KMS-11 (cell line): ENCODE measurements at regions not wholly inside any gene's neighbourhood (a gene's known extent, or its start where the extent isn't known, plus 50 kb on each side); places are given as distances from the start of the nearest gene placed in this dataset.

Source experiments
- H2AFZ ChIP-seq: fragments of 200-600 bp; sonication (generic); 2 replicates; pipeline ENCODE4 v1.6.1; 2016; ENCODE audit warnings: antibody characterized with exemption, mixed run types, low read depth
- H3K27ac ChIP-seq: fragments of 200-600 bp; sonication (generic); 2 replicates; pipeline ENCODE4 v1.6.1; 2016; ENCODE audit warnings: mild to moderate bottlenecking, mixed run types
- H3K27me3 ChIP-seq: fragments of 200-600 bp; sonication (generic); 2 replicates; pipeline ENCODE4 v1.6.1; 2017; ENCODE audit warnings: mild to moderate bottlenecking, low read depth, mixed run types, moderate library complexity; ENCODE audit not compliant: insufficient read depth
- H3K36me3 ChIP-seq: fragments of 200-600 bp; sonication (generic); 2 replicates; pipeline ENCODE4 v1.6.1; 2017; ENCODE audit warnings: mild to moderate bottlenecking, mixed run types; ENCODE audit not compliant: insufficient read depth
- H3K4me1 ChIP-seq: fragments of 200-600 bp; sonication (generic); 2 replicates; pipeline ENCODE4 v1.6.1; 2016; ENCODE audit warnings: mild to moderate bottlenecking, low read depth, mixed run types; ENCODE audit not compliant: poor library complexity, severe bottlenecking
- H3K4me2 ChIP-seq: fragments of 200-600 bp; sonication (generic); 2 replicates; pipeline ENCODE4 v1.7.0; 2016; ENCODE audit warnings: mild to moderate bottlenecking, mixed run types
- H3K4me3 ChIP-seq: fragments of 200-600 bp; sonication (generic); IDR thresholded peaks from 2 replicates; pipeline ENCODE4 v1.6.1; 2017; ENCODE audit warnings: low read depth, low read length, mixed read lengths; ENCODE audit not compliant: insufficient read depth
- H3K79me2 ChIP-seq: fragments of 200-600 bp; sonication (generic); 2 replicates; pipeline ENCODE4 v1.6.1; 2016; ENCODE audit warnings: low read depth, mixed run types; ENCODE audit not compliant: insufficient read depth
- H3K9ac ChIP-seq: fragments of 200-600 bp; sonication (generic); 2 replicates; pipeline ENCODE4 v1.6.1; 2016; ENCODE audit warnings: mild to moderate bottlenecking, mixed run types
- H4K20me1 ChIP-seq: fragments of 200-600 bp; sonication (generic); 2 replicates; pipeline ENCODE4 v1.6.1; 2016; ENCODE audit warnings: mild to moderate bottlenecking, mixed run types; ENCODE audit not compliant: insufficient read depth
- TF ChIP-seq, protein P1 (sequence below): fragments of 200-600 bp; sonication (generic); conservative IDR thresholded peaks from 2 replicates; pipeline ENCODE4 v1.6.1; 2017; ENCODE audit warnings: low read depth, mild to moderate bottlenecking, antibody characterized with exemption, low read length, moderate library complexity, mixed read lengths

DNA sequence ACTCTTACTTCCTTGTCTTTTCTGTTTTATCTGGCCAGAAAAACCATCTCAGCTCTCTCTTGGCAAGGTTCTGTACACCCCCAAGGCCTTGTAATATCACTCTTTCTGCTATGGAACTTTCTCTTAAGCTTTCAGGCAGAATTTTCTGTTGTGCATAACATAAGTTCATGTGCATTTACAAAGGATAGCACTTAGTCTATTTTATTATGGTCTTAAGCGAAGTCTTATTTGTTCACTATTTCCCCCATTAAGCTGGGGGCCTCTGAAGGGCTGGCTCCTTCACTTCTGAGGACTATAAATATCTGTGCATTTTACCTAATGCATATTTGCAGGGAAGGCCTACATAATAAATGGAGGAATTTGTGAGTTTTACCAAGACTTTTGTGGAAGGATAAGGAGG is 1393.4 kb downstream of the FAM181B start:
- no peak overlapping the region for H3K9ac ChIP-seq
- H3K27me3 ChIP-seq = no peaks in the 10 kb centered on the region
- H3K4me3 ChIP-seq = no peak overlapping the region
- no peaks in the 10 kb centered on the region for H4K20me1 ChIP-seq
- no peak overlapping the region for H2AFZ ChIP-seq
- TF ChIP-seq, protein P1, sequence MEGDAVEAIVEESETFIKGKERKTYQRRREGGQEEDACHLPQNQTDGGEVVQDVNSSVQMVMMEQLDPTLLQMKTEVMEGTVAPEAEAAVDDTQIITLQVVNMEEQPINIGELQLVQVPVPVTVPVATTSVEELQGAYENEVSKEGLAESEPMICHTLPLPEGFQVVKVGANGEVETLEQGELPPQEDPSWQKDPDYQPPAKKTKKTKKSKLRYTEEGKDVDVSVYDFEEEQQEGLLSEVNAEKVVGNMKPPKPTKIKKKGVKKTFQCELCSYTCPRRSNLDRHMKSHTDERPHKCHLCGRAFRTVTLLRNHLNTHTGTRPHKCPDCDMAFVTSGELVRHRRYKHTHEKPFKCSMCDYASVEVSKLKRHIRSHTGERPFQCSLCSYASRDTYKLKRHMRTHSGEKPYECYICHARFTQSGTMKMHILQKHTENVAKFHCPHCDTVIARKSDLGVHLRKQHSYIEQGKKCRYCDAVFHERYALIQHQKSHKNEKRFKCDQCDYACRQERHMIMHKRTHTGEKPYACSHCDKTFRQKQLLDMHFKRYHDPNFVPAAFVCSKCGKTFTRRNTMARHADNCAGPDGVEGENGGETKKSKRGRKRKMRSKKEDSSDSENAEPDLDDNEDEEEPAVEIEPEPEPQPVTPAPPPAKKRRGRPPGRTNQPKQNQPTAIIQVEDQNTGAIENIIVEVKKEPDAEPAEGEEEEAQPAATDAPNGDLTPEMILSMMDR = no peak
- peaks cover 3% of the 10 kb centered on the region for H3K4me1 ChIP-seq
- no peaks in the 10 kb centered on the region for H3K79me2 ChIP-seq
- H3K27ac ChIP-seq = no peak overlapping the region
- no peaks in the 10 kb centered on the region for H3K36me3 ChIP-seq
- H3K4me2 ChIP-seq = no peak overlapping the region

DNA sequence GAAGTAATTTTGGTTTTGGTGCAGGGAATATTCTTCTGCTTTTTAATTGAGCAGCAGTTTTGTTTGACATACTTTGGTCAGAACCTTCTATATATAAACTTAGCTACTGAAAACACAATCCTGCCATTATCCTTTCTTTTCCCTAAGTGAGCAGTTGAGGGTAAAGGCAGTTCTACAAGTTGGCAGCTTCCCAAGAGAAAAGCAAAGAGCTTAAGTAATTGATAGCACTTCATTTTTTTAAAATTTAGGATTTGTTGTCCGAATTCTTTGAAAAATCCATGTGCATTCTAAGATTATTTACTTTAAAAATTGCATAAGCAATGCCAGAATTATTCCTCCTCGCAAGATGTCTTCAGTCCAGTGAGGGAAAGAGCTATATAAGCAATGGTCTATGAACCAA is 1394.1 kb downstream of the FAM181B start:
- no peak overlapping the region for H2AFZ ChIP-seq
- H3K4me1 ChIP-seq = peaks cover 3% of the 10 kb centered on the region
- no peak overlapping the region for H3K4me2 ChIP-seq
- H3K4me3 ChIP-seq = no peak overlapping the region
- no peak overlapping the region for H3K27ac ChIP-seq
- H3K9ac ChIP-seq = no peak overlapping the region
- H3K79me2 ChIP-seq = no peaks in the 10 kb centered on the region
- H4K20me1 ChIP-seq = no peaks in the 10 kb centered on the region
- H3K27me3 ChIP-seq = no peaks in the 10 kb centered on the region
- TF ChIP-seq, protein P1 = no peak
- H3K36me3 ChIP-seq = no peaks in the 10 kb centered on the region

DNA sequence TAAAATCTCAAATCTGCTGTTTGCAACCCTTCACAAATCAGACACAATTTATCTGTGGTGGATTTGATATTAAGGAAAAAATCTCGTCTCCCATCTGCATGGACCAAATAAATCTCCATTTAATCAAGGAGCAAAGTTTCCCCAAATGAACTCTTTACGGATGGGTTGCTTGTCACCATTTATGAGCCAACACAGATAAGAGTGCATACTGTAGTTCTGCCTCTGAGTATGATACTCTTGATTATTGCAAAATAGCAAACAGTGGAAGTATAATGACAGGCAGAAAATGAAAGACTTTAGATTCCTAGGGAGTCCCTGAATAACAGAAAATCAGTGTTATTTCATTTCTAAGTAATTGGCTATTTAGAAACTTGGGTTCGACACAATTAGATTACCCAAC is 1395.9 kb downstream of the FAM181B start:
- H2AFZ ChIP-seq = no peak overlapping the region
- H3K9ac ChIP-seq = no peak overlapping the region
- H3K4me1 ChIP-seq = no peaks in the 10 kb centered on the region
- no peaks in the 10 kb centered on the region for H3K79me2 ChIP-seq
- no peaks in the 10 kb centered on the region for H4K20me1 ChIP-seq
- H3K4me2 ChIP-seq = no peak overlapping the region
- H3K36me3 ChIP-seq = no peaks in the 10 kb centered on the region
- H3K27me3 ChIP-seq = no peaks in the 10 kb centered on the region
- TF ChIP-seq, protein P1 = no peak
- H3K27ac ChIP-seq = no peak overlapping the region
- no peak overlapping the region for H3K4me3 ChIP-seq

DNA sequence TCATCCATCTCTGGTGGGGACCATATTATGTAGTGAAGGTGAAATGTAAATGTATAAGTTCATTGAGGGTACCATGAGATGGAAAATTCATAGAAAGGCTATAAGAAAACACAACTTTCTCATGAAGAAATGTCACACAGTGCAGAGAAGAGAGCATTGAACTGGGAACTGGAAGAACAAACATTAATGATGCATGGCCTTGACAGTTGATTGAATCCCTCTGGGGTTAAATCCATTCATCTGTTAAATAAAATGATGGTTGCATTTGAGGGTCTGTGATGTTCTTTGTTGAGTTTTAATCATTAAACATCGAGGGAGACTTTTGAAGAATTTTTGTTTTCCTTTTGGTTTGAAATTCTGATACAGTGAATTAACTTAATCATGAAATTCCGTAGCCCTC is 1401.4 kb downstream of the FAM181B start:
- no peaks in the 10 kb centered on the region for H3K79me2 ChIP-seq

More for the DNA sequence above, 1401.4 kb downstream of the FAM181B start:
- Histone ChIP-seq H4K20me1 (no peaks in the 10 kb centered on the region), H3K27me3 (no peaks in the 10 kb centered on the region), H3K27ac (no peak overlapping the region), H3K4me3 (no peak overlapping the region), H3K4me1 (no peaks in the 10 kb centered on the region), H3K9ac (no peak overlapping the region), H3K36me3 (no peaks in the 10 kb centered on the region), H3K4me2 (no peak overlapping the region), H2AFZ (no peak overlapping the region)
- TF ChIP-seq, protein P1 = no peak
